COLO829 (cell line): ENCODE measurements at regions not wholly inside any gene's neighbourhood (a gene's known extent, or its start where the extent isn't known, plus 50 kb on each side); places are given as distances from the start of the nearest gene placed in this dataset.

Source experiments
- DNase-seq: peaks from one replicate; pipeline ENCODE4 v3.0.0; 2012; ENCODE audit warnings: low spot score

DNA sequence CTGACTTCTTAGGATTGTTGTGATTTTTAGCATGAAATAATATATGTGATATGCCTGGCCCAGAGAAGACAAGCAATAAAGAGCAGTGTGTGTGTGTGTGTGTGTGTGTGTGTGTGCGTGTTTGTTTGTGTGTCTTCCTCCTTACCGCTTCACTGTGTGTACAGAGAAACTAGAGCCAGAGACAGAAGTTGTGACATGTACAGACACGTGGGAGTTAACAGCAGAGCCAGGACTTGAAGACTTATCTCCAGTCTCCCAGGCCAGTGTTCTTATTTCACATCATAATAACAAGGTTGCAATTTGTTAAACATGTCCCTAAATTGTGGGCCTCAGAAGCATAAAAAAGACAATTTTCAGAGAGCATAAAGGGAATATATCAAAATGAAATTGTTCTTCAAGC is 192.0 kb upstream of the JUN start:
- DNase-seq: no peak

DNA sequence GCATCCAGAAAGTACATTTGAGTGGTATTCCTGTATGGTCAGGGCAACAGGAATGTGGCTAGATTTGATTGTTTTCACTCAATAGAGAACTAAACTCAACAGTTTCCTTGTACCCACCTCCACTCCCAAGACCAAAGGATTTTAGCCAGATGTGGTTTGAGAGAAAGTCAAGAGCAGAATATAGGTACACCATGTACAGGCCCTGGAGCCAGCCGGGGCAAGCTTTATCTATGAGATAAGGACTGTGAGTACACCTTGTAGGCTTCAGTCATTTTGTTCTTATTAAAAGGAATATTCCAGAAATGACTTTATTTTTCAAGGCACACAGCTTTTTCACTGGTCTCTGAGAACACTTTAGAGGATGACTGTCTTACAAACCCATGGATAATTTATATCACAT is 192.4 kb upstream of the JUN start:
- no peak for DNase-seq

DNA sequence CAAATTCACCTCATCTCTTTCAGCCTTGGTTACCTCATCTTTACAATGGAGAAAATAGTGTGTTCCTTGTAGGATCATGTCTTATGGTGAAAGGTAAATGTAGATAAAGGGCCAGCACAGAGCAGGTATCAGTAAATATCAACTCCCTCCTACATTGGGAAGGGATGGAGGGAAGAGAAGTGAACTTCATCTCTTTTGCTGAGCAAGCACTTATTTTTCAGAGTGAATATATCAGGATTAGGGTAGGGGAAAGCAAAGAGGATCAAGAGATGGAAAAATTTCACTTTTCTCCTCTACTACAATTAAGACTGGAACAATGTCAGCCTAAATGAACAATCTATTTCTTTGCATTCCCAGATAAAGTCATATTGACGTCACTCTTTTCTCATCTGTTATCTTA is 193.8 kb upstream of the JUN start:
- DNase-seq: no peak

DNA sequence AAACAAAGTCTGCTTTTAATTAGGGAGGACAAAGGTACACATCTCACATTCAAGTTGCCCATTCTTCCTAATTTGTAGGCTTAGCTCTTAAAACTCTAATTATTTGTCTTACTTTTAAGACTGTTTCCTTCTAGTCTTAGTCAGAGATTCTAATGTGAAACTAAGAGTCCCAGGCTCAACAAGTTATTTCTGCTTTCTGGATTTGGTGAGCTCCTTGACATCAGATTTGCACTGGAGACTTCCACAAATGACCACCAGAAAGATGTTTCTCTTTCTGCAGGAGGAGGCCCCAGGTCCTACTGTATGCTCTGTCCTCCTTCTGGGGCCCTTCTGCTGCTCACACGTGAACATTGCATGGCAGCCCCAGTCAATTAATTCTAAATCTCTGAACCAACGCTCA is 194.2 kb upstream of the JUN start:
- DNase-seq: no peak

DNA sequence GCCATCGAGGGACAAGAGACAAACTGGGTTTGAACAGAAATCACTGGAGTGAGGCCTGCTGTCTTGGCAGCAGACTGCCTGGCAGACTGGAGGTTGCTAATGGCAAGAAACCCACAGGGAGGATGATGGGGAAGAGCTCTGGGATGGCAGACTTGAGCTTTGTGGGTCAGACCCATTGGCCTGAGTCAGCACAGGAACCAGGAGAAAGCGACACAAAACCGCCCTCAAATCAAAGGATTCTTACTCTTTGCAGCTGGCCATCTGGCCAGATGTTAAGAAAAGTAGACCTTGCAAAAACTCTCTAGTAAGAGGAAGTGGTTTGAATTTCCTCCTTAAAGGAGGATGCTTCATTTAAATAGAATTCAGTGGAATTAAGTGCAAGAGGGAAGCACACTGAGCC is 195.2 kb upstream of the JUN start:
- DNase-seq: no peak

DNA sequence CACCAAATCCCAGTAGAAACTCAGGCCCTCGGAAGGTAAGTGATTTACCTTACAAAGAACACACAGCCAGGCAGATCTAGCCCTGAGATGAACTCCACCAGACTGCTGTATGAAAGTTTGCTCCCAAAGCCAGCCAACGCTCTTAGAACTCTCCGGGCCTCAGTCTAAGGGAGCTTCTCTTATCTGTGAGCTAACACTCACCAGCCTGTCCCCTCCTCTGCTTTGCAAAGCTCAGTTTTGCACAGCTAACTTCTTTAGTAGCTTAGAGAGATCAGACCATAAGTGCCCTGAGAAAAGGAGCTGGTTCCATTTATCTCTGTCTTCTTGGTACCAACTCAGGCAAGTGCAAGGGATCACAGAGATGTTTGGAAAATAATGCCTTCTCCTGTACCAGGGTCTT is 195.8 kb upstream of the JUN start:
- no peak for DNase-seq

DNA sequence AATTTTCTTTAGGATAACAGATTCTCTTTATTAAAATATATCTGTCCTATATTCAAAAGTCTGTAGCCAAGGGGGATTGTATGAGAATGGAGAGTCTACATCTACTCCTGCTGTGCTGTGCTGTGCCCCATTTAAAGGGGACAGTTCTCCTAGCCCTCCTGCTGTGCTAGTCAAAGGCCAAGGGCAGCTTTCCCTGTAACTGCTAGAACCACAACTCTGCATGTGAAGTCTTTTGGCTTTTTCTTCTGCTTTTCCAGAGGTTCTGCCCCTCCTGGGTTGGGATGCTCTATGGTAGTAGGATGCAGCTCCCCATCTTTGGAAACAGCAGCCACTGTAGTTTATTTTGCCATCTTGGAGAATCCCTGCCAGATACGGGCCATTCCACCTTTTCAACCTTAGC is 197.5 kb upstream of the JUN start:
- DNase-seq: no peak

DNA sequence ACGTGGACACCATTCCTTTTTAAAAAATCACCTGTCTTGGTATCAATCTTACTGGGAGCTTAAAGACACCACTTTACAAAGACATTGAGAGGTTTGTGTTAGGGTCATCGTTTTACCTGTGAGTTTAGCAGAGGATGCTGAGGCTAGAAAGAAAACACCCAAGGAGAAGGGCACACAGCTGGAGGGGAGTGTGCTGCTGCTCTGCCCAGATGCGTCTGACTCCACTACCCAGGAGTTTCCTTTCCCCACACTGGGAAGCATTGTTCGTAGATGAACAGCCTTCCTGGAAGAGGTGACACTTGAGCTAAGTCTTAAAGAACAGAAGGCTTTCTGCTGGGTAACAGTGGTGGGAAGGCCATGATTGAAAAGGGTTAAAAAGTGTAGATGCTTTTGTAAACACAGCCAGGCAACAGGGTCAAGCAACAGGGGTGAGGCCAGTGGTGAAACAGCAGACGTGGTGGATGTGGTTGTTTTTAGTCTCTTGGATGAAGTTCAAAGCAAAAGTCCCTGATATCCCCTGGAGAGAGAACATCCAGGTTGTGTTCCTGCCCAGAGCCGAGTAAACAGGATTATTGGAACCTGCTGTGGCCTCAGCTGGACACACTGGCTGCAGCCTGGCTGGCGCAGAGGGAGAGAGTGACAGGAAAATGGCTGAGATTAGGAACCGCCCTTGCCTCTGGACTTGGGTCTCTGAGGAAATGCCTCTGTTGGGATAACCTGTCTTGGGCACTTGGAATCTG is 198.6 kb upstream of the JUN start:
- DNase-seq: no peak

DNA sequence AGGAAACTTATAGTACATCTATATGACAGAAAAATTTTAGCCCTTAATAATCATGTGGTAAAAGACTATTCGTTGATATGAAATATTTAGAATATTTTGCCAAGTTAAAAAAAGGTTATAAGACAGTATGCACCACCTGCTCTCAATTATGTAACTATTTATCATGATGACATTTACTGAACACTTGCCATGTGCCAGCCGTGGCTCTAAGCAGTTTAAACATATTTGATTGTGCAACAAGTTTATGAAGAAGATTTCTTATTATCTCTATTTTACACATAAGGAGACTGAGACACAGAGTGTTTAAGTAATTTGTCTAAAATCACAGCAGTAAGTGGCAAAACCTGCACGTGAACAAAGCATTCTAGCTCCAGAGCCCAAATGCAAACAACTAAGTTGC is 199.3 kb upstream of the JUN start:
- DNase-seq: no peak

DNA sequence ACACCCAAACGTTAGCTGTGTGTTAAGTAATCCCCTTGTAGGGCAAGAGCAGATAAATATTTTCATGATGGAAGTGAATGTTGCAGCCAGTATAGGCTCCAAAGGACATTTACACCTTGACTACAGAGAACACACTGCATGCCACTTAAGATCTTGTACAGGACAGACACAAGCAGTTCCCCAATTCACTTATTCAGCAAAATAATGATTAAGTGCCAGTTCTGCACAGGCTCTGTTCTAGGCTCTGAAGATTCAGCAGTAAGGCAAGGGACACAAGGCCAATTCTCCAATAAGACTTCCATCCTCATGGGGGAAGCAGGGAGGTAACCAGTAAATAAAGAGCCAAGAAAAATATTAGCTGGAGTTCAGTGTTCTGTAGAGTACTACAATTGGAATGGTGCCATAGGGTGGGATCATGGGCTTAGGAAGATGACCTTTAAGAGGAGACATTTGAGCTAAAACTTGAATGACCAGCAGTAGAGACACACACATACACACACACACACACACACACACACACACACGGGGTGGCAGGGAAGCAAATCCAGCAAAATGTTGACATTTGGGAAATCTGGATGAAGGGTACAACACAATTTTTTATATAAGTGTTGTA is 199.9 kb upstream of the JUN start:
- no peak for DNase-seq

DNA sequence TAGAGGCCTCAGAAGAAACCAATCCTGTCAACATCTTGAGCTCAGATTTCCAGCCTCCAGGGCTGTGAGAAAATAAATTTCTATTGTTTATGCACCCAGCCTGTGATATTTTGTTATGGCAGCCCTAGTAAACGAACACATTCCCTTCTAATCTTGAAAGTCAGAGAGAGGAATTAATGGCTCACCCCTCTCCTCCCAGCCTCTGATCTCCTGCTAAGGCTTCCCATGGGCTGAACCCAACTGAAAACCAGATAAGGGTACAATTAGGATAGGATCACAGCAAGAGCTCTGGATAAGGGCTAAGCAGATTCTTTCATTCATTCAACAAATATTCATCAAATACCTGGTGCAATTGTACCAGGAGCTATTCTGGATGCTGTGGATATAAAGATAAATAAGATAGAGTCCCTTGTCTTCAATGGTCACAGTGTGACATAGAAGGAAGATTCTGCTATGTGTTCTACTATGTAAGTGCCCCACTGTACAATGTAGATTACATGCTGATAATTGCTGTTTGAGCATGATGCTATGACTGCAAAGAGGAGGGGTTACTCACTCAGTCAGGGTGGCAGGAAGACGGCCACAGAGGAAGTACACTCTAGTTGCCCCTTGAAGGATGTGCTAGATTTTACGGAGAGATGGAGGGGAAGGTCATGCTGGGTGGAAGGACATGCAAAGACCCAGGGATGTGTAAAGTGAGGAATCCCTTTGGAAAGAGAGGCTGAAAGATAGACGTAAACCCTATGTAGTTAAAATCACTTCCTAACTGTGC is 203.3 kb upstream of the JUN start:
- no peak for DNase-seq

DNA sequence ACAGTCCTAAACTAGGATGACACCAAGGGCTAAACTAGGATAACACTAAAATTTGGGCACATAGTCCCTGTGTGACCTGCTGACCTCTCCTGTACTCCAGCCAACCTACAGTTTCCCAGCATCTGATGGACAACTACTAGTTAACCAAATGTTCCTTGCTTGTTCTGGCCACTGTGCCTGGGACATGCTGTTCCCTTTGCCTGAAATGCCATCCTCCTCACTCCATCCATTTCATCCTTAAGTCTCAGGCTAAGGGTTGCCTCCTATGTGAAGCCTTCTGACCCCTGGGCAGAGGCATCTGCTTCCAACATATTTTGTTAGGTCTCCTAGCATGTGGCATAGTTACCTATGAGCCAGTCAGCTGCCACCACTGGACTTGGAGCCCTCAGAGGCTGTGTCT is 204.9 kb upstream of the JUN start:
- DNase-seq: no peak

DNA sequence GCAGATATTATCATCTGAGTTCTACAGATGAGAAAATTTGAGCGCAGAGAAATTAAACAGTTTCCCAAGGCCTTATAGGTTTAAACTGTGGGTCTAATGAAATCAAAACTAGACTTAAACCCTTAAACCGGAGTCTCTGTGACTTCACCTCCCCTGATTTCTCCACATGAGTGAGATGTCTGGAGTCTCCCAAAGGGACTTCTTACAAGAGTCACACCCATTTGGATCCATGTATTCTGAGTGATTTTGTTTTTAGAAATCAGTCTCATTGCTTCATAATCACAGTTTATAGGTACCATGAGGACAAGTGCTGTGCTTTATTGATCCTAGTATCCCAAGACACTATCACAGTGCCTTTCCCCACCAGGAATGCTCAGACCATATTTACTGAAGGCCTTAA is 206.0 kb upstream of the JUN start:
- no peak for DNase-seq

DNA sequence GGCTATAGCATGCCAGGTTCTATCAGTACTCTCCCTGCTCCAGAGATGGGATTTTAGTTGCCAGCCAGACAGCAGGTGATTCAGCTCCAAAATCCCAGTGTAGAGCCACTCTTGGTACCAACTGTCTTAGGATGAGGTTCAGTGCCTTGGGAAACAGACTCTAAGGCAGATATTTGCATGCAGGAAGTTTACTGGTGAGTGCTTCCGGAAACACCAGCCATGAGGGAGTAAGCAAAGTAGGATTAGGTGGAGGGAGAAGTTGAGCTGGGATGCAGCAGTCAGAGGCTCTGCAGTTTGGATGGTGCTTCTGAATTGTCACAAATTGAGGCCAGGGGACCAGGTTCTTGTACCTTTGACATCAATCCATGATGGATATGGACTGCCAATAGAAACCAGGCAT is 207.5 kb upstream of the JUN start:
- DNase-seq: no peak

DNA sequence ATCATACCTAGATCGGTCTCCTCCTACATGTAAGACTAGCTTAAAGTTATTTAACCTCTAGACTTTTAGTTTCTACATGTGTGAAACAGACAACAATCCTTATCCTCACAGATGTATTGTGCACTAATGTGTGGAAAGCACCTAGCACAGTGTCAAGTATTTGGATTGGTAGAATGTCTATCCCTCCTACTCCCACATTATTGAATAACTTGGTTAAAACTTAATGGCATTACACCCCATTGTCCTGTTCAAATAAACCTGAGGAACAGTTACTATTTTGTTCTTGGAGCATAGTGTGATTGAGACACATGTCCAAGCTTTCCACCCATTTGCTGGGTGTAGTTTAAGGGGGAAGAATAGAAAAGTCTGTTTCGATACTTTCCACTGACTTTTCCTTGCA is 208.8 kb upstream of the JUN start:
- no peak for DNase-seq

DNA sequence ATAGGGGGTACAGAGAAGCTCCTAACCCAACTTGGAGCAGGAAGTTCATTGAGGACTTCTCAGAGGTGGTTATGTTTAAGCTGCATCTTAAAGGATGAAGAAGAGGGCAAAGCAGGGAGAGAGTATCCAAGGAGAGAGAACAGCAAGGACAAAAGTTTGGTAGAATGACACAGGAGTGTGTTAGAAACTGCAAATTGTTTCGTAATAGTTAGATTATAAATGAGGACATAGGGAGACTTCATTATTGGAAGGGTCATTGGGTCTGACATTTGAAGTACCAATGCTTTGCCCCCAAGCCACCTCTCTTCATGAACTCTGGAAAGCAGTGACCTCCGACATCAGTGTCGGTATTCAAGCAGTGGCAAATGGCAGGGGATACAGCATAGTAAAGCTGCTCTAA is 209.6 kb upstream of the JUN start:
- DNase-seq: no peak

DNA sequence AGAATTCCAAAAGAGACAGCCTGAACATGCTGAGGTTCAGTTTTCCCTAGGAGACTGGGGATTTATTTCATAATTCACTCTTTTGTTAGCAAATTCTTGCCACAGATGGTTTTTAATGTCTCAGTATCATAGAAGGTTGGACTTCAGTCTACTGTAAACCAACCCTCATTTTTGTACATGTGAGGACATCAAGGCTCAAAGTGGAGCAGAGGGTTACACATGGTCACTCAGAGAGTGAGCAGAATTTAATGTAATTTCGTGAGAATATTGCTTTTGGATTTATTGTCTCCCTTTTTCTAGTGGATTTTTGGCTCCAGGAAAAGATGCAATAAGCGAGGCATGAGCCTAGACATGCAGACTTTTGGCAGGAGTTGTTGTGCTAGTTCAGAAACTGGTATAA is 210.8 kb upstream of the JUN start:
- DNase-seq: no peak

DNA sequence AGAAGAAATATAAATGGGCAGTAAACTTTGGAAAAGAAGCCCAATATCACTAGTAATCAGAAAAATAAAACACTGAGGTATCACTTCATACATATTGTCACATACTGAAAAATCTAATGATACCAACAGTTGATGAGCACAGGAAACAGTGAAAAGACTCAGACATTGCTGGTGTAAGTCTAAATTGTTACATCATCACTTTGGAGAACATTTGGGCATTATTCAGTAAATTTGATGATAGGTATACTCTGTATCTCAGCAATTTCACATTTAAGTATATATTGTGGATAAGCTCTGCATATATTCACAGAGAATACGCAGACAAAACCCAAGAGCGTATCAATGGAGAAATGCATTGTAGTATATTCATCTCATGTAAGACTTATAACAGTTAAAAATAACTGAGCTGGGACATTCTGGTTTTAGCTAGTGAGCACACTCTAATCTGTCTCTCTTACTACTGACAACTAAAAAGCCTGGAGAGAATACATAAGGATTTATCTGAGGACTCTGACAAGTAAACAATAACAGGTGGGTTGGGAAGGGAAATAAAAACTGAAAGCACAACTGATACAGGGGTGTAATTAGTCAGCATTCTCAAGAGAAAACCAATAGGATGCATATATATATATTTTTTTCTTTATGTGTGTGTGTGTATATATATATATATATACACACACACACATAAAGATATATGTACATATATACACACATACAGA is 212.7 kb upstream of the JUN start:
- DNase-seq: no peak

DNA sequence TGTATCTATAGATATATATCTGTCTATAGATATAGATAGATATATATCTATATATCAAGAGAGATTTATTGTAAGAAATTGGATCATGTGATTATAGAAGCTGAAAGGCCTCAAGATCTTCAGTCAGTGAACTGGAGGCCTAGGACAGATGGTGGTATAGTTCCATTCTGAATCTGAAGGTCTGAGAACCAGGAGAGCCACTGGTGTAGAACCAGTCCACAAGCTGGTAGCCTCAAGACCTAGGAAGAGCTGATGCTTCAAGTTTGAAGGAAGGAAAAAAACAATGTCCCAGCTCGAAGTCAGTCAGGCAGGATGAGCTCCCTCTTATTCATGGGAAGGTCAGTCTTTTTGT is 213.2 kb upstream of the JUN start:
- no peak for DNase-seq

DNA sequence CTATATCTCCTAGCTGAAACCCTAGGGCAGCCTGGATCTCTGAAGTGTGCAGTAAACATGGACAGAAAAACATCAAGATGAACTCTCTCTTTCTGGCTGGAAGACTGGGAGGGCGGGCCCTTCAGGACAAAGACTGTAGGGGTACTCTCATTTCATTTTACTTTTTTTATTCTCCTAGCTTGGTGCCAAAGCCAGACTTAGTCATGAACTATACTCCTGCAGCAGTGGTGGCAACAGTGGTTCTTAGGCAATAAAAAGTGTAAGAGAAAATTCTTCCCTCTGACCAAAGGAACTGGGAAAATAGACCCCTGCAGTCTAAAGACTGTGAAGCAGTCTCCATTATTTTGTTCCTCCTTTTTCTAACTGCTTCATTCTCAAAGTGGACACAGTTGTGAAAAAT is 213.8 kb upstream of the JUN start:
- no peak for DNase-seq

DNA sequence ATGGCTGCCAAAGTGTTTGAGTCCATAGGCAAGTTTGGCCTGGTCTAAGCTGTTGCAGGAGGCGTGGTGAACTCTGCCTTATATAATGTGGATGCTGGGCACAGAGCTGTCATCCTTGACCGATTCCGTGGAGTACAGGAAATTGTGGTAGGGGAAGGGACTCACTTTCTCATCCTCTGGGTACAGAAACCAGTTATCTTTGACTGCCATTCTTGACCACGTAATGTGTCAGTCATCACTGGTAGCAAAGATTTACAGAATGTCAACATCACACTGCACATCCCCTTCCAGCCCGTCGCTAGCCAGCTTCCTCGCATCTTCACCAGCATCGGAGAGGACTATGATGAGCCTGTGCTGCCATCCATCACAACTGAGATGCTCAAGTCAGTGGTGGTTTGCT is 215.8 kb upstream of the JUN start:
- DNase-seq: no peak

DNA sequence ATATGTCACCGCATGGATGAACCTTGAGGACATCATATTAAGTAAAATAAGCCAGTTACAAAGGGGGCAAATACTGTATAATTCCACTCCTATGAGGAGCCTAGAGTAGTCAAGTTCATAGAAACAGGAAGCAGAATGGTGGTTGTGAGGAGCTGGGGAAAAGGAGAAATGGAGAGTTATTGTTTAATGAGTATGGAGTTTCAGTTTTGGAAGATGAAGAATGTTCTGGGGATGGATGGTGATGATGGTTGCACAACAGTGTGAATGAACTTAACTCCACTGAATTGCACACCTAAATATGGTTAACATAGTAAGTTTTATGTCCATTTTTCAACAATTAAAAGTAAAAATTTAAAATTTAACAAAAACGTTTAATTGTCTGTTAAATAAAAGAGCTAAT is 220.9 kb upstream of the JUN start:
- DNase-seq: no peak
